ENCODE measurements at regions not wholly inside any gene's neighbourhood (a gene's known extent, or its start where the extent isn't known, plus 50 kb on each side); places are given as distances from the start of the nearest gene placed in this dataset.

DNA sequence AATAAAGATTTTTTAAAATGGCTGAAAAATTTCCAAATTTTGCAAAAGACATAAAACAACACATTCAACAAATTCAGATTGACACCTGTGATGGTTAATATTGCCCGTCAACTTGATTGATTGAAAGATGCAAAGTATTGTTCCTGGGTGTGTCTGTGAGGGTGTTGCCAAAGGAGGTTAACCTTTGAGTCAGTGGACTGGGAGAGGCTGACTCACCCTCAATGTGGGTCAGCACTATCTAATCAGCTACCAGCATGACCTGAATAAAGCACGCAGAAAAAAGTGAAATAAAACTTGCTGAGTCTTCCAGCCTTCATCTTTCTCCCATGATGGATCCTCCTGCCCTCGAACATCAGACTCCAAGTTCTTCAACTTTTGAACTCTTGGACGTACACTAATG is 868.0 kb upstream of the CTNND2 start:
- TF ChIP-seq ZNF274 (IDR thresholded peaks at IDR 0.05; ENCODE audit: low read depth, low read length) (no peak), SUZ12 (IDR thresholded peaks at IDR 0.05; ENCODE audit: extremely low read depth, insufficient read depth, insufficient read length) (no peak), YY1 (IDR thresholded peaks at IDR 0.05; ENCODE audit: insufficient read depth, insufficient read length) (no peak)

Measured in NT2/D1 (cell line).